GM12878 (cell line): ENCODE measurements at regions not wholly inside any gene's neighbourhood (a gene's known extent, or its start where the extent isn't known, plus 50 kb on each side); places are given as distances from the start of the nearest gene placed in this dataset.

Source experiments
- ATAC-seq: fragments of 200-7000 bp; cut with Tn5 transposase; 3 replicates; pipeline ENCODE4 v1.9.1; 2020; ENCODE audit warnings: mild to moderate bottlenecking, moderate library complexity
- BruUV-seq: library from RNA; stranded (reverse); fragments of 400-500 nt; replicated peaks from 2 replicates; lab custom pipeline; 2021; lab: Mats Ljungman, UMichigan
- CTCF ChIA-PET: fragments of 300-600 bp; sonication (Branson Sonifier 250); formaldehyde crosslinking; extraction: SDS; loops from one replicate; lab custom pipeline; 2021; ENCODE audit warnings: inconsistent platforms; lab: Yijun Ruan, JAX
- POLR2A ChIA-PET: fragments of 350-600 bp; formaldehyde crosslinking; extraction: SDS; loops from one replicate; lab custom pipeline; 2021; ENCODE audit warnings: inconsistent platforms; lab: Charles Lee
- RAD21 ChIA-PET: fragments of 300-600 bp; sonication (Branson Sonifier 250); formaldehyde crosslinking; loops from one replicate; lab custom pipeline; 2023; ENCODE audit warnings: antibody characterized with exemption; ENCODE audit not compliant: unreplicated experiment; lab: Charles Lee
- SMC1A ChIA-PET: fragments of 300-600 bp; sonication (Branson Sonifier 250); formaldehyde crosslinking; loops from one replicate; lab custom pipeline; 2023; ENCODE audit not compliant: unreplicated experiment, uncharacterized antibody; lab: Charles Lee
- DNase-seq: peaks from one replicate; pipeline ENCODE4 v3.0.0-alpha.2; 2011; ENCODE audit warnings: low read depth, low spot score
- FAIRE-seq: peaks from 3 replicates; lab custom pipeline; 2011; peaks lifted over from hg19 to GRCh38; lab: Jason Lieb, UNC
- H2AFZ ChIP-seq: 2 replicates; pipeline ENCODE4 v1.6.0; 2011; ENCODE audit warnings: low read depth, low read length, control low read depth; ENCODE audit not compliant: control insufficient read depth
- H3K27ac ChIP-seq: 2 replicates; pipeline ENCODE4 v1.5.1; 2011; ENCODE audit warnings: control low read depth; ENCODE audit not compliant: control insufficient read depth, insufficient read depth
- H3K27me3 ChIP-seq, 2 experiments: replicated peaks in 1 of 2; 2 replicates each; pipeline versions ENCODE4 v1.6.0 to v1.6.1; 2011; ENCODE audit warnings: low read length in 1 of 2; ENCODE audit not compliant: control insufficient read depth in 2 of 2, insufficient read depth in 2 of 2
- H3K36me3 ChIP-seq, 2 experiments: 2 replicates each; pipeline ENCODE4 v1.5.1; 2011; ENCODE audit warnings: low read length in 1 of 2; ENCODE audit not compliant: control insufficient read depth in 2 of 2, insufficient read depth in 2 of 2
- H3K4me1 ChIP-seq: 2 replicates; pipeline ENCODE4 v1.6.1; 2011; ENCODE audit warnings: mild to moderate bottlenecking, low read length, moderate library complexity, mixed read lengths; ENCODE audit not compliant: control insufficient read depth, insufficient read depth
- H3K4me2 ChIP-seq: 2 replicates; pipeline ENCODE4 v1.6.0; 2011; ENCODE audit warnings: control low read depth; ENCODE audit not compliant: control insufficient read depth, insufficient read depth
- H3K4me3 ChIP-seq: fragments of 200-600 bp; sonication (generic); 2 replicates; pipeline ENCODE4 v1.5.1; 2016
- H3K79me2 ChIP-seq: 2 replicates; pipeline ENCODE4 v1.6.0; 2011; ENCODE audit warnings: low read length; ENCODE audit not compliant: control insufficient read depth, insufficient read depth
- H3K9ac ChIP-seq: 2 replicates; pipeline ENCODE4 v1.8.0; 2011; ENCODE audit warnings: low read length, control low read depth, mixed read lengths; ENCODE audit not compliant: control insufficient read depth, insufficient read depth
- H3K9me3 ChIP-seq: replicated peaks from 3 replicates; pipeline ENCODE4 v1.5.1; 2011; ENCODE audit warnings: mild to moderate bottlenecking, low read length; ENCODE audit not compliant: control insufficient read depth, insufficient read depth
- H4K20me1 ChIP-seq: 2 replicates; pipeline ENCODE4 v1.6.0; 2011; ENCODE audit not compliant: control insufficient read depth, insufficient read depth
- CREM ChIP-seq: IDR thresholded peaks from 2 replicates; pipeline ENCODE4 v1.6.1; 2014; ENCODE audit warnings: antibody characterized with exemption, low read depth
- FOS ChIP-seq: IDR thresholded peaks from 3 replicates; pipeline ENCODE4 v1.6.1; 2011; ENCODE audit warnings: borderline replicate concordance; ENCODE audit not compliant: insufficient read length; ENCODE audit errors: extremely low read depth
- KDM1A ChIP-seq: fragments of 200-600 bp; sonication (generic); IDR thresholded peaks from 2 replicates; pipeline ENCODE4 v1.6.1; 2016; ENCODE audit warnings: borderline replicate concordance
- NFXL1 ChIP-seq: fragments of 450-650 bp; IDR thresholded peaks from 2 replicates; pipeline ENCODE4 v1.6.1; 2017; ENCODE audit warnings: antibody characterized with exemption, mild to moderate bottlenecking, borderline replicate concordance
- ZNF217 ChIP-seq: fragments of 450-650 bp; IDR thresholded peaks from 2 replicates; pipeline ENCODE4 v1.6.1; 2017; ENCODE audit warnings: antibody characterized with exemption, mild to moderate bottlenecking
- ZSCAN29 ChIP-seq: fragments of 450-650 bp; IDR thresholded peaks from 2 replicates; pipeline ENCODE4 v1.6.1; 2017; ENCODE audit warnings: mild to moderate bottlenecking, moderate library complexity
- WGBS: methylation state at CpG from one replicate; pipeline ENCODE4 v1.1.6; 2016; ENCODE audit warnings: low lambda C conversion rate; ENCODE audit not compliant: insufficient replicate concordance, insufficient coverage; ENCODE audit errors: missing lambda C conversion rate; 5-methylcytosine and 5-hydroxymethylcytosine counted together
- in situ Hi-C: fragments of 300-500 bp; cut with MboI; formaldehyde crosslinking; loops from 9 replicates; pipeline ENCODE4 v1.14.3; 2018; ENCODE audit warnings: mixed read lengths
- intact Hi-C: fragments of 100-400 bp; cut with micrococcal nuclease; formaldehyde crosslinking; loops from one replicate; pipeline ENCODE4 v1.14.2; 2022; ENCODE audit not compliant: unreplicated experiment
- TF ChIP-seq, protein P1 (sequence below): IDR thresholded peaks from 2 replicates; pipeline ENCODE4 v1.6.1; 2012; ENCODE audit warnings: improper control_type of control experiment, low read depth, low read length; ENCODE audit not compliant: insufficient replicate concordance
- TF ChIP-seq, protein P2 (sequence below): fragments of 450-650 bp; IDR thresholded peaks from 2 replicates; pipeline ENCODE4 v1.6.1; 2016; ENCODE audit warnings: mild to moderate bottlenecking

DNA sequence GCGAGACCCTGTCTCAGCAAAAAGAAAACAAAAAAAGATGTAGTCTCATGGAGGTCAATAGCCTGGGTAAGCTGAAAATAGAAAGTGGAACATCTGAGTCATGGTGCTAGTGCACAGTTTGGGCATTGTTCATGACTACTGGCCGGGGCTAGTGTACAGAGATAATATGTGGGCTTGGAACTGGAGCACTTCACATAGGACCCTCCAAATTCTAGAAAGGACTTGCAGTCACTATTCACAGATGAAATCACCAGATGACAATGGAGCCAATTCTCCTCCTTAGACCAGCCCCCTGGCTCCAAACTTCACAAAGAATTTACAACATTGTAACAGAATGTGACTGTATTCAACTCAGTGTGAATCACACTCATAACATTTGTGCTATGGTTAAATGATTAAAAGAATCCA lies 367.8 kb upstream of the SLC7A11 start (continued):
- TF ChIP-seq, protein P1, sequence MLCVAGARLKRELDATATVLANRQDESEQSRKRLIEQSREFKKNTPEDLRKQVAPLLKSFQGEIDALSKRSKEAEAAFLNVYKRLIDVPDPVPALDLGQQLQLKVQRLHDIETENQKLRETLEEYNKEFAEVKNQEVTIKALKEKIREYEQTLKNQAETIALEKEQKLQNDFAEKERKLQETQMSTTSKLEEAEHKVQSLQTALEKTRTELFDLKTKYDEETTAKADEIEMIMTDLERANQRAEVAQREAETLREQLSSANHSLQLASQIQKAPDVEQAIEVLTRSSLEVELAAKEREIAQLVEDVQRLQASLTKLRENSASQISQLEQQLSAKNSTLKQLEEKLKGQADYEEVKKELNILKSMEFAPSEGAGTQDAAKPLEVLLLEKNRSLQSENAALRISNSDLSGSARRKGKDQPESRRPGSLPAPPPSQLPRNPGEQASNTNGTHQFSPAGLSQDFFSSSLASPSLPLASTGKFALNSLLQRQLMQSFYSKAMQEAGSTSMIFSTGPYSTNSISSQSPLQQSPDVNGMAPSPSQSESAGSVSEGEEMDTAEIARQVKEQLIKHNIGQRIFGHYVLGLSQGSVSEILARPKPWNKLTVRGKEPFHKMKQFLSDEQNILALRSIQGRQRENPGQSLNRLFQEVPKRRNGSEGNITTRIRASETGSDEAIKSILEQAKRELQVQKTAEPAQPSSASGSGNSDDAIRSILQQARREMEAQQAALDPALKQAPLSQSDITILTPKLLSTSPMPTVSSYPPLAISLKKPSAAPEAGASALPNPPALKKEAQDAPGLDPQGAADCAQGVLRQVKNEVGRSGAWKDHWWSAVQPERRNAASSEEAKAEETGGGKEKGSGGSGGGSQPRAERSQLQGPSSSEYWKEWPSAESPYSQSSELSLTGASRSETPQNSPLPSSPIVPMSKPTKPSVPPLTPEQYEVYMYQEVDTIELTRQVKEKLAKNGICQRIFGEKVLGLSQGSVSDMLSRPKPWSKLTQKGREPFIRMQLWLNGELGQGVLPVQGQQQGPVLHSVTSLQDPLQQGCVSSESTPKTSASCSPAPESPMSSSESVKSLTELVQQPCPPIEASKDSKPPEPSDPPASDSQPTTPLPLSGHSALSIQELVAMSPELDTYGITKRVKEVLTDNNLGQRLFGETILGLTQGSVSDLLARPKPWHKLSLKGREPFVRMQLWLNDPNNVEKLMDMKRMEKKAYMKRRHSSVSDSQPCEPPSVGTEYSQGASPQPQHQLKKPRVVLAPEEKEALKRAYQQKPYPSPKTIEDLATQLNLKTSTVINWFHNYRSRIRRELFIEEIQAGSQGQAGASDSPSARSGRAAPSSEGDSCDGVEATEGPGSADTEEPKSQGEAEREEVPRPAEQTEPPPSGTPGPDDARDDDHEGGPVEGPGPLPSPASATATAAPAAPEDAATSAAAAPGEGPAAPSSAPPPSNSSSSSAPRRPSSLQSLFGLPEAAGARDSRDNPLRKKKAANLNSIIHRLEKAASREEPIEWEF: no peak
- no peak for TF ChIP-seq CREM

DNA sequence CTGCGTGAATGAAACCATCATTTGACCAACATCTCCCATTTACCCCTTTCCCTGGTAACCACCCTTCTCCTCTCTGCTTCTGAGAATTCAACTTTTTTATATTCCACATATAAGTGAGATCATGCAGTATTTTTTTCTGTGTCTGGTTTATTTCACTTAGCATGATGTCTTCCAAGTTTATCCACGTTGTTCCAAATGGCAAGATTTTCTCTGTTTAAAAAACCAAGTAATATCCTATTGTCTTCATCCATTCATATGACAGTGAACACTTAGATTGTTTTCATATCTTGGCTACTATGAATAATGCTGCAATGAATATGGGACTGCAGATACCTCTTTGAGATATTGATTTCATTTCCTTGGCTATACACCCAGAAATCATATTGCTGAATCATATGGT lies 362.4 kb upstream of the SLC7A11 start:
- no peak overlapping the region for H3K4me3 ChIP-seq
- FAIRE-seq: no peak
- H3K36me3 ChIP-seq: no peaks in the 10 kb centered on the region
- H3K4me2 ChIP-seq: no peak overlapping the region
- TF ChIP-seq KDM1A: no peak
- TF ChIP-seq, protein P1: no peak
- TF ChIP-seq FOS: no peak
- no peak for TF ChIP-seq ZNF217
- TF ChIP-seq, protein P2, sequence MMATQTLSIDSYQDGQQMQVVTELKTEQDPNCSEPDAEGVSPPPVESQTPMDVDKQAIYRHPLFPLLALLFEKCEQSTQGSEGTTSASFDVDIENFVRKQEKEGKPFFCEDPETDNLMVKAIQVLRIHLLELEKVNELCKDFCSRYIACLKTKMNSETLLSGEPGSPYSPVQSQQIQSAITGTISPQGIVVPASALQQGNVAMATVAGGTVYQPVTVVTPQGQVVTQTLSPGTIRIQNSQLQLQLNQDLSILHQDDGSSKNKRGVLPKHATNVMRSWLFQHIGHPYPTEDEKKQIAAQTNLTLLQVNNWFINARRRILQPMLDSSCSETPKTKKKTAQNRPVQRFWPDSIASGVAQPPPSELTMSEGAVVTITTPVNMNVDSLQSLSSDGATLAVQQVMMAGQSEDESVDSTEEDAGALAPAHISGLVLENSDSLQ: no peak
- no peak for TF ChIP-seq NFXL1
- no peak for TF ChIP-seq ZSCAN29
- H2AFZ ChIP-seq: no peak overlapping the region
- CTCF ChIA-PET: no interaction called here
- H3K79me2 ChIP-seq: no peaks in the 10 kb centered on the region
- H3K4me1 ChIP-seq: no peaks in the 10 kb centered on the region
- H3K27me3 ChIP-seq: no peaks in the 10 kb centered on the region
- SMC1A ChIA-PET: no interaction called here
- POLR2A ChIA-PET: no interaction called here
- no TSS peak for BruUV-seq
- no peak for ATAC-seq
- H3K9me3 ChIP-seq: no peaks in the 10 kb centered on the region
- intact Hi-C loops (no loop called here), in situ Hi-C loops (no loop called here)
- RAD21 ChIA-PET: no interaction called here
- H3K9ac ChIP-seq: no peak overlapping the region
- 0% methylated on average over 2 of the region's 2 CpGs for WGBS
- no peaks in the 10 kb centered on the region for H4K20me1 ChIP-seq
- H3K27ac ChIP-seq: no peak overlapping the region
- no peak for DNase-seq
